Activated naive CD4-positive, alpha-beta T cell treated with anti-CD3 and anti-CD28 coated beads for 36 hours (primary cell): ENCODE measurements at regions not wholly inside any gene's neighbourhood (a gene's known extent, or its start where the extent isn't known, plus 50 kb on each side); places are given as distances from the start of the nearest gene placed in this dataset.

Source experiments
- CTCF ChIA-PET: fragments of 350-600 bp; sonication (Branson Sonifier 250); formaldehyde crosslinking; loops from one replicate; lab custom pipeline; 2021; ENCODE audit warnings: antibody characterized with exemption; lab: Charles Lee
- DNase-seq: peaks from one replicate; pipeline ENCODE4 v3.0.0-alpha.2; 2020
- H3K27ac Mint-ChIP-seq: one replicate; pipeline ENCODE4 v1.8.0; 2021; ENCODE audit warnings: mild to moderate bottlenecking, mixed read lengths
- H3K27me3 Mint-ChIP-seq: one replicate; pipeline ENCODE4 v1.8.0; 2021; ENCODE audit warnings: low read depth, mixed read lengths
- H3K36me3 Mint-ChIP-seq: one replicate; pipeline ENCODE4 v1.8.0; 2021; ENCODE audit warnings: low read depth, mixed read lengths
- H3K4me1 Mint-ChIP-seq: one replicate; pipeline ENCODE4 v1.8.0; 2021; ENCODE audit warnings: low read depth, mixed read lengths
- H3K4me3 Mint-ChIP-seq: one replicate; pipeline ENCODE4 v1.8.0; 2021; ENCODE audit warnings: mild to moderate bottlenecking, moderate library complexity, mixed read lengths
- H3K9me3 Mint-ChIP-seq: one replicate; pipeline ENCODE4 v1.8.0; 2021; ENCODE audit warnings: mixed read lengths
- intact Hi-C: fragments of 100-400 bp; cut with micrococcal nuclease; formaldehyde crosslinking; loops from one replicate; pipeline ENCODE4 v1.15.1; 2023

GRCh38 chr10:30782157-30782536 lies 152.6 kb upstream of the LYZL2 start:
- Mint-ChIP-seq H3K27me3 (no peaks in the 10 kb centered on the region), H3K9me3 (no peaks in the 10 kb centered on the region), H3K36me3 (no peaks in the 10 kb centered on the region), H3K27ac (no peak overlapping the region), H3K4me3 (no peak overlapping the region), H3K4me1 (peaks cover 9% of the 10 kb centered on the region)
- no peak for DNase-seq
- intact Hi-C loops = loop anchor here (5.0 to 10.0 kb wide), 3 partner anchors 95 to 820 kb away; no protein-coding TSS in a partner anchor
- CTCF ChIA-PET = interaction anchor here (1.6 to 3.0 kb wide), 2 partner anchors 30 to 736 kb away, joined by 3 to 15 read pairs; no protein-coding TSS in a partner anchor

DNA sequence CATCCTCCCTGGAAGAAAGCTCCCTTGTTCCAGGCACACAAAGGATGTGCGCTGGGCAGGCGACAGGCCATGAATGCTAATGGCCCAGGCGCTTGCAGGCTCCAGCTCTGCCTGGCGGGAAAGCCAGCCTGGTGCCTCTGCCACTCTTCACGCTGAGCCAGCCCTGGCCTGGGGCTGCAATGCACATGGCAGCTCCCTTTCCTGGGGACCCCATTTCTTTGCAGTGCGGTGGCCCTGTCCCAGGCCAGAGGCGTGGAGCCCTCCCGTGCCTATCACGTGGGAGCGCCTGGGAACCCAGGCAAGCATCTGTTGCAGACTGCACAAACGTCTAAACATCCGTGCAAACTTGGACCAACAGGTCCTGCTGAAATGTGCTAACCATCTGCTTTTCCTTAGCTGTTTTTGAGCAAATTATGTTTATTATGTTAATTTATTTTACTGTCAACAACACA lies 152.1 kb upstream of the LYZL2 start:
- no peaks in the 10 kb centered on the region for H3K36me3 Mint-ChIP-seq
- no peak overlapping the region for H3K27ac Mint-ChIP-seq
- CTCF ChIA-PET = interaction anchor here (1.0 to 1.6 kb wide), 3 partner anchors 94 to 736 kb away, joined by 3 read pairs; no protein-coding TSS in a partner anchor
- H3K27me3 Mint-ChIP-seq = no peaks in the 10 kb centered on the region
- H3K4me3 Mint-ChIP-seq = no peak overlapping the region
- no peaks in the 10 kb centered on the region for H3K9me3 Mint-ChIP-seq
- DNase-seq = no peak
- intact Hi-C loops = loop anchor here (5.0 to 10.0 kb wide), 3 partner anchors 94 to 821 kb away; no protein-coding TSS in a partner anchor
- H3K4me1 Mint-ChIP-seq = peaks cover 9% of the 10 kb centered on the region

DNA sequence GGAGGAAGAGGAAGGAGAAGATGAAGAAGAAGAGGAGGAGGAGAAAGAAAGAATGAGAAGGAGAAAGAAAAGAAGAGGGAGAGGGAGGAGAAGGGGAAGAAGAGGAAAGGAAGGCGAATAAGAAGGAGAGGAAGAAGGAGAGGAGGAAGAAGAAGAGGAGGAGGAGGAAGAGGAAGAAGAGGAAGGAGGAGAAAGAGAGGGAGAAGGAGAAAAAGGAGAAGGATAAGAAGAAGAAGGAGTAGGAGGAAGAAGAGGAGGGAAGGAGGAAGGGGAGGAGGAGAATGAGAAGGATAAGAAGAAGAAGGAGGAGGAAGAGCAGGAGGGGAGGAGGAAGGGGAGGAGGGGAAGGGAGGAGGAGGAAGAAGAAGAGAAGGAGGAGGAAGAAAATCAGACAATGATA lies 149.2 kb upstream of the LYZL2 start:
- no peak overlapping the region for H3K27ac Mint-ChIP-seq
- CTCF ChIA-PET = no interaction called here
- H3K9me3 Mint-ChIP-seq = no peaks in the 10 kb centered on the region
- H3K4me1 Mint-ChIP-seq = peaks cover 3% of the 10 kb centered on the region
- no peaks in the 10 kb centered on the region for H3K27me3 Mint-ChIP-seq
- DNase-seq = no peak
- intact Hi-C loops = no loop called here
- H3K4me3 Mint-ChIP-seq = no peak overlapping the region
- no peaks in the 10 kb centered on the region for H3K36me3 Mint-ChIP-seq

DNA sequence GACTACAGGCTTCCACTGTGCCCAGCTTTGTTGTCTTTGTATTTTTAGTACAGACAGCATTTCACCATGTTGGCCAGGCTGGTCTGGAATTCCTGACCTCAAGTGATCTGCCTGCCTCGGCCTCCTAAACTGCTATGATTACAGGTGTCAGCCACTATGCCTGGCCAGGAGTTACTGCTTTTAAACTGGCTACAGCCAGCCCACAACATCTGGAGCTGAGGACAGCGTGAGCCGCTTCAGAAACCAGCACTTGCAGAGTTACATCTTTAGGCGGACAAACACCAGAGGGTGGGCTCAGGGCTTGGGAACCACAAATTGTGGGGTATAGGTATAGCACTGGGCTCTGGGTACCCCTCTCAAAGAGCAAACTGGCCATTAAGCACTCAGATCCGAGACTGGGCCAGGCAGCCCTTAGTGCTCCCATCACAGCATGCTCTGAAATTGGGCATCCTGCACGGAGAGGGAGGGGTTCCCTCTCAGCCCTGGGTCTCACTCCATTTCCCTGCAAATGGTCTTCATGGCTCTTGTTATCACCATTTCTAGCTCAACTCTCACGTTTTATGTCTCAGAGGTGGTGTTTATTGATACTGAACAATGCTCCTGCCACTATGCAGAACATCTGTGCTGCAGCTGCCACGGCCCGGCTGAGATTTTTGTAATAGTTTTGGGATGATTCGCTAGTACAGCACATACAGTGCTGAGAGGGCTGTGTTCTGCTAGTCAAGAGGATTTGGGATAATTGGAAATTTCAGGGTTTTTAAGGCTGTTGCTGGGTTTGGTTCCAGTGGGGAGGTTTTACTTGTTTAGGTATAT lies 146.4 kb upstream of the LYZL2 start:
- H3K27ac Mint-ChIP-seq = no peak overlapping the region
- H3K36me3 Mint-ChIP-seq = no peaks in the 10 kb centered on the region
- intact Hi-C loops = no loop called here
- H3K27me3 Mint-ChIP-seq = no peaks in the 10 kb centered on the region
- DNase-seq = no peak
- H3K9me3 Mint-ChIP-seq = peaks cover 6% of the 10 kb centered on the region
- H3K4me1 Mint-ChIP-seq = no peaks in the 10 kb centered on the region
- CTCF ChIA-PET = interaction anchor here (1.0 kb wide), 1 partner anchor 8 kb away, joined by 3 read pairs; no protein-coding TSS in a partner anchor
- H3K4me3 Mint-ChIP-seq = no peak overlapping the region

DNA sequence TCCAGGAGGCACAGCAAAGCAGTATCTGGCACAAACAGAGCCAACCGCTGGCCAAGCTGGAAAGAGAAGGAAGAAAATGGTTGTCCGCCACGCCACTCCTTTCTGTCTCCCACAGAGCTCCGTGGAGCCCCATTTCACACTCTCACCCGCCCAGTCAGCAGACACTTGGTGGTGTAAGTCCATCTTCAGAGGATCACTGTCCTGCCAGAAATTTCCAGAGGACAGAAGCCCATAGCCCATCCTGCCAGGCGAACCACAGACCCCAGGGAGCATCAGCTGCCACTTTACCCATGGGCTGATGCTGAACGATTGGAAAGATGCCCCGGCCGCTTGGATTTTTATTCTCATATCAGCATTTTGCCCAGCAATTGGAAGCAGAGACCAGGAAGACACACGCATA lies 144.7 kb upstream of the LYZL2 start:
- Mint-ChIP-seq H3K9me3 (peaks cover 11% of the 10 kb centered on the region), H3K27me3 (no peaks in the 10 kb centered on the region), H3K36me3 (no peaks in the 10 kb centered on the region), H3K27ac (no peak overlapping the region), H3K4me3 (no peak overlapping the region), H3K4me1 (no peaks in the 10 kb centered on the region)
- no peak for DNase-seq
- intact Hi-C loops = no loop called here
- CTCF ChIA-PET = no interaction called here

GRCh38 chr10:30773501-30773900 lies 143.9 kb upstream of the LYZL2 start:
- no peaks in the 10 kb centered on the region for H3K36me3 Mint-ChIP-seq
- no peak overlapping the region for H3K4me3 Mint-ChIP-seq
- peaks cover 11% of the 10 kb centered on the region for H3K9me3 Mint-ChIP-seq
- CTCF ChIA-PET = no interaction called here
- intact Hi-C loops = no loop called here
- H3K27ac Mint-ChIP-seq = no peak overlapping the region
- no peaks in the 10 kb centered on the region for H3K27me3 Mint-ChIP-seq
- DNase-seq = no peak
- no peaks in the 10 kb centered on the region for H3K4me1 Mint-ChIP-seq

GRCh38 chr10:30770816-30771215 lies 141.3 kb upstream of the LYZL2 start:
- no peaks in the 10 kb centered on the region for H3K27me3 Mint-ChIP-seq
- no peaks in the 10 kb centered on the region for H3K36me3 Mint-ChIP-seq
- H3K9me3 Mint-ChIP-seq = peaks cover 11% of the 10 kb centered on the region
- H3K4me3 Mint-ChIP-seq = no peak overlapping the region
- no peaks in the 10 kb centered on the region for H3K4me1 Mint-ChIP-seq
- DNase-seq = no peak
- intact Hi-C loops = no loop called here
- H3K27ac Mint-ChIP-seq = no peak overlapping the region
- CTCF ChIA-PET = interaction anchor here (0.9 to 1.4 kb wide), 2 partner anchors 9 to 100 kb away, joined by 3 read pairs; no protein-coding TSS in a partner anchor

DNA sequence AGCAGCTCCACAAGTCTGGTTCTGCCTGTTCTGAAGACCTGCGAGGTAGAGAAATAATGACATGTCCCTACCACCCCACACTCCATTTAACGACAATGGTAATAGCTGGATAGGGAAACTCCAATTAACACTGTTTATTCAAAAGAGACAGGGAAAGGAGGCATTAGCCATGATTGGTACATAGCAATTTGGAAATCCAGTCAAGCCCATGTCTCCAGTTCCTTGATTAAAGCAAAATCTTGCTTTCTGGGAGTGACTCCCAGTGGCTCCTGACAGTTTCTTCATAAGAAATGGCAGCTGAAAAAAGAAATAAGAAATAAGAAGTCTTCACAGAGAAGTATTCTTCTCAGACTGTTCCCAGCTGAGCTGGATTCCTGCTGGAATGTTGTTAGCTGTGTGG lies 140.7 kb upstream of the LYZL2 start:
- H3K27ac Mint-ChIP-seq = no peak overlapping the region
- peaks cover 11% of the 10 kb centered on the region for H3K9me3 Mint-ChIP-seq
- H3K4me1 Mint-ChIP-seq = no peaks in the 10 kb centered on the region
- no peaks in the 10 kb centered on the region for H3K27me3 Mint-ChIP-seq
- intact Hi-C loops = no loop called here
- no peak for DNase-seq
- no peaks in the 10 kb centered on the region for H3K36me3 Mint-ChIP-seq
- H3K4me3 Mint-ChIP-seq = no peak overlapping the region
- CTCF ChIA-PET = interaction anchor here (1.4 to 1.8 kb wide), 2 partner anchors 18 to 99 kb away, joined by 3 to 4 read pairs; no protein-coding TSS in a partner anchor

GRCh38 chr10:30769361-30769760 lies 139.8 kb upstream of the LYZL2 start:
- Mint-ChIP-seq H3K4me1 (no peaks in the 10 kb centered on the region), H3K9me3 (peaks cover 11% of the 10 kb centered on the region), H3K27ac (no peak overlapping the region), H3K36me3 (no peaks in the 10 kb centered on the region), H3K4me3 (no peak overlapping the region), H3K27me3 (no peaks in the 10 kb centered on the region)
- no peak for DNase-seq
- CTCF ChIA-PET = interaction anchor here (1.8 kb wide), 1 partner anchor 17 kb away, joined by 4 read pairs; no protein-coding TSS in a partner anchor
- intact Hi-C loops = no loop called here

- no peak for DNase-seq
- H3K27me3 Mint-ChIP-seq = no peaks in the 10 kb centered on the region
- CTCF ChIA-PET = interaction anchor here (0.6 to 0.7 kb wide), 2 partner anchors 52 to 125 kb away, joined by 3 to 4 read pairs; no protein-coding TSS in a partner anchor
- H3K27ac Mint-ChIP-seq = no peak overlapping the region
- H3K36me3 Mint-ChIP-seq = peaks cover 1% of the 10 kb centered on the region
- H3K4me1 Mint-ChIP-seq = no peaks in the 10 kb centered on the region
- peaks cover 5% of the 10 kb centered on the region for H3K9me3 Mint-ChIP-seq
- intact Hi-C loops = no loop called here
- no peak overlapping the region for H3K4me3 Mint-ChIP-seq
Observed at GRCh38 chr10:30765616-30766015, 136.1 kb upstream of the LYZL2 start.

- Mint-ChIP-seq H3K36me3 (peaks cover 1% of the 10 kb centered on the region), H3K4me1 (no peaks in the 10 kb centered on the region), H3K9me3 (peaks cover 4% of the 10 kb centered on the region), H3K27me3 (no peaks in the 10 kb centered on the region), H3K27ac (no peak overlapping the region), H3K4me3 (no peak overlapping the region)
- no peak for DNase-seq
- intact Hi-C loops = no loop called here
- CTCF ChIA-PET = interaction anchor here (0.6 kb wide), 1 partner anchor 52 kb away, joined by 4 read pairs; no protein-coding TSS in a partner anchor
Observed at GRCh38 chr10:30765022-30765615, 135.6 kb upstream of the LYZL2 start.

DNA sequence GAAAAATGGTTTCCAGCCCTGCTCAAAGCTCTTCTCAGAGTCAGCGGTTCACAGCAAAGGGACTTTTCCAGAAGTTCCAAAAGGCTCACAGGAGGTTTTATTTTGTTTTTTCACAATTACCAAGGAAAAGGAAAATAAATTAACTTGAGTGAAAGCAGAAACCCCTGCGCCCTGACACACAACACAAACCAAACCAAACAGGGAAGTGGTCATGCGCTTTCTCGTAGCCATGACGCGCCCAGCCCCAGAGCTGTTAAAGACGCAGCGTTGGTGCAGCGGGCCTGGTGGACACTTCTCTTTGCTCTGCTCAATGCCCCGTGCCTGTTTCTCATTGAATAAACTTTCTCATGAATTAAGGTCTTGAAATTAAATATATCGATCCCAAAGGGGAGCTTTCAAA lies 134.4 kb upstream of the LYZL2 start:
- no peak for DNase-seq
- Mint-ChIP-seq H3K4me1 (no peaks in the 10 kb centered on the region), H3K4me3 (no peak overlapping the region), H3K9me3 (peaks cover 4% of the 10 kb centered on the region), H3K27ac (no peak overlapping the region), H3K36me3 (peaks cover 1% of the 10 kb centered on the region), H3K27me3 (no peaks in the 10 kb centered on the region)
- intact Hi-C loops = no loop called here
- CTCF ChIA-PET = interaction anchor here (1.3 kb wide), 1 partner anchor 20 kb away, joined by 3 read pairs; no protein-coding TSS in a partner anchor
